GM18511 (cell line): ENCODE measurements at regions not wholly inside any gene's neighbourhood (a gene's known extent, or its start where the extent isn't known, plus 50 kb on each side); places are given as distances from the start of the nearest gene placed in this dataset.
"Not testable (repeated sequence)": the region's sequence is repeated elsewhere in the genome, so short reads cannot be mapped to it uniquely, and the experiment has no call there.

Source experiments
- ATAC-seq: cut with Tn5 transposase; IDR thresholded peaks from one replicate; pipeline ENCODE4 v1.9.1; 2021; ENCODE audit warnings: mild to moderate bottlenecking, moderate library complexity; ENCODE audit not compliant: unreplicated experiment

GRCh38 chr1:93774707-93775106 lies 93.1 kb upstream of the BCAR3 start:
- ATAC-seq, result no peak

GRCh38 chr1:93773049-93773838 lies 91.6 kb upstream of the BCAR3 start:
- ATAC-seq, result no peak

GRCh38 chr1:93771843-93772242 lies 90.2 kb upstream of the BCAR3 start:
- ATAC-seq, result no peak

- ATAC-seq, result no peak
Measured at GRCh38 chr1:93770640-93771039, 89.0 kb upstream of the BCAR3 start.

GRCh38 chr1:93769777-93770176 lies 88.1 kb upstream of the BCAR3 start:
- ATAC-seq, result no peak

- ATAC-seq, result no peak
Measured at GRCh38 chr1:93768380-93768863, 86.8 kb upstream of the BCAR3 start.

GRCh38 chr1:93766451-93766850 lies 84.8 kb upstream of the BCAR3 start:
- ATAC-seq, result no peak

- ATAC-seq, result no peak
Measured at GRCh38 chr1:93765099-93765498, 83.5 kb upstream of the BCAR3 start.

- ATAC-seq, result no peak
Measured at GRCh38 chr1:93764366-93764750, 82.7 kb upstream of the BCAR3 start.

- ATAC-seq, result no peak
Measured at GRCh38 chr1:93763704-93764365, 82.2 kb upstream of the BCAR3 start.

- ATAC-seq, result no peak
Measured at GRCh38 chr1:93758842-93759515, 77.3 kb upstream of the BCAR3 start.

GRCh38 chr1:93757256-93758036 lies 75.8 kb upstream of the BCAR3 start:
- no peak for ATAC-seq

GRCh38 chr1:93756657-93757056 lies 75.0 kb upstream of the BCAR3 start:
- no peak for ATAC-seq

GRCh38 chr1:93755251-93755715 lies 73.6 kb upstream of the BCAR3 start:
- ATAC-seq, result not testable (repeated sequence)

GRCh38 chr1:93753791-93754763 lies 72.4 kb upstream of the BCAR3 start:
- no peak for ATAC-seq

GRCh38 chr1:93751377-93752250 lies 70.0 kb upstream of the BCAR3 start:
- no peak for ATAC-seq

GRCh38 chr1:93750955-93751354 lies 69.3 kb upstream of the BCAR3 start:
- ATAC-seq, result peak; percentile 51

GRCh38 chr1:93749894-93750301 lies 68.3 kb upstream of the BCAR3 start:
- peak; percentile 52 for ATAC-seq

GRCh38 chr1:93749487-93749886 lies 67.8 kb upstream of the BCAR3 start:
- ATAC-seq, result peak; percentile 24
